HEK293T (cell line): ENCODE measurements at regions not wholly inside any gene's neighbourhood (a gene's known extent, or its start where the extent isn't known, plus 50 kb on each side); places are given as distances from the start of the nearest gene placed in this dataset.

Experiments used
- CTCF ChIA-PET: fragments of 350-600 bp; formaldehyde crosslinking; extraction: SDS; loops from one replicate; lab custom pipeline; 2021; ENCODE audit warnings: antibody characterized with exemption, inconsistent platforms; lab: Yijun Ruan, JAX
- POLR2A ChIA-PET: fragments of 350-600 bp; formaldehyde crosslinking; extraction: SDS; loops from one replicate; lab custom pipeline; 2020; ENCODE audit warnings: antibody characterized with exemption, inconsistent platforms; lab: Yijun Ruan, JAX
- DNase-seq: peaks from one replicate; pipeline ENCODE4 v3.0.0; 2012; ENCODE audit warnings: mixed read lengths; ENCODE audit errors: extremely low spot score
- ARNT ChIP-seq: fragments of 450-650 bp; IDR thresholded peaks from 2 replicates; pipeline ENCODE4 v1.6.1; 2017; ENCODE audit warnings: mild to moderate bottlenecking
- BHLHE40 ChIP-seq: fragments of 450-650 bp; IDR thresholded peaks from 2 replicates; pipeline ENCODE4 v1.6.1; 2016; ENCODE audit warnings: mild to moderate bottlenecking, moderate library complexity, borderline replicate concordance
- CTBP1 ChIP-seq: fragments of 450-650 bp; IDR thresholded peaks from 2 replicates; pipeline ENCODE4 v1.6.1; 2016; ENCODE audit warnings: borderline replicate concordance
- ELF4 ChIP-seq: fragments of 450-650 bp; IDR thresholded peaks from 2 replicates; pipeline ENCODE4 v1.6.1; 2017; ENCODE audit warnings: antibody characterized with exemption
- FOXA1 ChIP-seq: fragments of 450-650 bp; IDR thresholded peaks from 2 replicates; pipeline ENCODE4 v1.6.1; 2016; ENCODE audit warnings: mild to moderate bottlenecking
- FOXK2 ChIP-seq: fragments of 450-650 bp; IDR thresholded peaks from 2 replicates; pipeline ENCODE4 v1.6.1; 2016; ENCODE audit warnings: mild to moderate bottlenecking
- FOXM1 ChIP-seq: fragments of 450-650 bp; IDR thresholded peaks from 2 replicates; pipeline ENCODE4 v1.6.1; 2017; ENCODE audit warnings: mild to moderate bottlenecking, borderline replicate concordance
- HDGF ChIP-seq: fragments of 450-650 bp; IDR thresholded peaks from 2 replicates; pipeline ENCODE4 v1.6.1; 2017; ENCODE audit warnings: antibody characterized with exemption, borderline replicate concordance
- L3MBTL2 ChIP-seq: fragments of 450-650 bp; conservative IDR thresholded peaks from 2 replicates; pipeline ENCODE4 v1.6.1; 2016; ENCODE audit warnings: mild to moderate bottlenecking
- LEF1 ChIP-seq: fragments of 450-650 bp; IDR thresholded peaks from 2 replicates; pipeline ENCODE4 v1.6.1; 2017; ENCODE audit warnings: mild to moderate bottlenecking, borderline replicate concordance
- NFRKB ChIP-seq: fragments of 450-650 bp; IDR thresholded peaks from 2 replicates; pipeline ENCODE4 v1.6.1; 2016; ENCODE audit warnings: mild to moderate bottlenecking, moderate library complexity
- SP1 ChIP-seq: fragments of 450-650 bp; IDR thresholded peaks from 2 replicates; pipeline ENCODE4 v1.6.1; 2017
- SUZ12 ChIP-seq: fragments of 450-650 bp; IDR thresholded peaks from 2 replicates; pipeline ENCODE4 v1.6.1; 2016; ENCODE audit warnings: mild to moderate bottlenecking
- TARDBP ChIP-seq: fragments of 450-650 bp; IDR thresholded peaks from 2 replicates; pipeline ENCODE4 v1.6.1; 2016
- ZNF384 ChIP-seq: fragments of 450-650 bp; IDR thresholded peaks from 2 replicates; pipeline ENCODE4 v1.6.1; 2016
- TF ChIP-seq, protein P1 (sequence below): fragments of 450-650 bp; IDR thresholded peaks from 2 replicates; pipeline ENCODE4 v1.6.1; 2016

DNA sequence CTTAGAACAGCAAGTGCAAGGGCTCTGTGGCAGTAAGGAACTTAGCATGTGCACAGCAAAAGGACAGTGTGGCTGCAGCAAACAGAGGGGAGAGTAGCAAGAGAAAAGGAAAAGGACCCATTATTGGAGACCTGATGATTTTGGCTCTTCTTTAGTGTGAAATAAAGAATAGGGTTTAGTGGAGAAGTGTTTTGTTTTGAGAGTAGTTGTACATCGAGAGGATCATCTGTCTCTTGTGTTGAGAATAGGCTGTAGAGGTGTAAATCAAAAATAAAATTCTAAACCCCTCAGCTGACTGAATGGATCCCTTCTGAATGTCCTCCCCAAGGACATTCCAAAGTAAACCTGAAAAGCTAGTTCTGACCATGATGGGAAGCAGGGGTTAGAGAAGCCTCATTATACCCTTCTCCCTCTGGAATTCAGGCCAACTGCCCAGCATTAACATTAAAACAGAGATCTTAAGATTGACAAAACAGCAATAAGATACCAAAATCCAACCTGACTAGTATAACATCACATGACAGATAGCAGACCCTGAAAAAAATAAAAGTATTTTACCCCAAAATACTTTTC lies 73.6 kb upstream of the OBI1 start:
- ChIA-PET POLR2A (no interaction called here), CTCF (no interaction called here)
- no peak for DNase-seq
- TF ChIP-seq, protein P1, sequence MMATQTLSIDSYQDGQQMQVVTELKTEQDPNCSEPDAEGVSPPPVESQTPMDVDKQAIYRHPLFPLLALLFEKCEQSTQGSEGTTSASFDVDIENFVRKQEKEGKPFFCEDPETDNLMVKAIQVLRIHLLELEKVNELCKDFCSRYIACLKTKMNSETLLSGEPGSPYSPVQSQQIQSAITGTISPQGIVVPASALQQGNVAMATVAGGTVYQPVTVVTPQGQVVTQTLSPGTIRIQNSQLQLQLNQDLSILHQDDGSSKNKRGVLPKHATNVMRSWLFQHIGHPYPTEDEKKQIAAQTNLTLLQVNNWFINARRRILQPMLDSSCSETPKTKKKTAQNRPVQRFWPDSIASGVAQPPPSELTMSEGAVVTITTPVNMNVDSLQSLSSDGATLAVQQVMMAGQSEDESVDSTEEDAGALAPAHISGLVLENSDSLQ = no peak
- TF ChIP-seq FOXM1 (no peak), SUZ12 (no peak), TARDBP (no peak), HDGF (no peak), ARNT (no peak), LEF1 (no peak), FOXK2 (no peak), SP1 (no peak), ELF4 (no peak), CTBP1 (no peak), ZNF384 (no peak), FOXA1 (no peak), BHLHE40 (no peak), L3MBTL2 (no peak), NFRKB (no peak)

DNA sequence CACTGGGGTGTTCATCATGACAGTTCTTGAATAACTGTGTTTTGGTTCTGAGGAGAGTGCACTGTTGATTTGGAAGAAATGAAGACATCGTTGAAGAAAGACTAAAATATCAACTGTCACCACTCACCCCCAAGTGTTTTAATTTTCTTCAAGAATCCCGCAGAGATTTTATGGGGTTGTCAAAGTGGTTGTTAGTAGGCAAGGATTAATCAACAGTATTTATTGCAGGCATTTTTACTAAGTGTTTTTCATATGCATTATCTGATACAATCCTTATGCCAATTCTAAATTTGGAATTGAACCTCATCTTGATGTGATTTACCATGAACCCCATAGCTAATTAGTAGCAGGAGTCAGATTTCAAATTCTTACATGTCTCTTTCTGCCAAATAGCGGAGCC lies 63.7 kb upstream of the OBI1 start:
- no peak for TF ChIP-seq FOXK2
- TF ChIP-seq, protein P1 = peak; percentile 89
- POLR2A ChIA-PET = no interaction called here
- CTCF ChIA-PET = no interaction called here
- no peak for DNase-seq

DNA sequence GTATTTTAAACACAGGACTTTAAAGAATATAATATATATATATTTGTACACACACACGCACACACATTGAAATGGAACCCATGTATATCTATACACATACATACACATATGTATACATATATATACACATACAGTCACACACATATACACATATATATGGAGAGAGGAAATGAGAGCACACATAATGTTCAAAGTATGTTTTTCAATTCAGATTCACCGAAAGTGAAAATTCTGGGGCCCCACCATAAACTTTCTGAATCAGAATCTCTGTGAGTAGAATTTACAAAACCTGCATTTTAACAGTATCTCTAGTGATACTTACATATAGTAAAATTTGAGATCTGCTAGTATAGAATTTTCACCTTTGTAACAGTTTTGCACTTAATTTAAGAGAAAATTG lies 60.4 kb upstream of the OBI1 start:
- TF ChIP-seq BHLHE40 = no peak
- no peak for TF ChIP-seq SUZ12
- TF ChIP-seq FOXK2 = no peak
- TF ChIP-seq FOXM1 = no peak
- TF ChIP-seq FOXA1 = no peak
- no peak for TF ChIP-seq LEF1
- TF ChIP-seq, protein P1 = no peak
- TF ChIP-seq NFRKB = no peak
- TF ChIP-seq CTBP1 = no peak
- TF ChIP-seq HDGF = no peak
- CTCF ChIA-PET = interaction anchor here (0.8 kb wide), 1 partner anchor 10 kb away, joined by 3 read pairs; no protein-coding TSS in a partner anchor
- POLR2A ChIA-PET = no interaction called here
- no peak for DNase-seq

DNA sequence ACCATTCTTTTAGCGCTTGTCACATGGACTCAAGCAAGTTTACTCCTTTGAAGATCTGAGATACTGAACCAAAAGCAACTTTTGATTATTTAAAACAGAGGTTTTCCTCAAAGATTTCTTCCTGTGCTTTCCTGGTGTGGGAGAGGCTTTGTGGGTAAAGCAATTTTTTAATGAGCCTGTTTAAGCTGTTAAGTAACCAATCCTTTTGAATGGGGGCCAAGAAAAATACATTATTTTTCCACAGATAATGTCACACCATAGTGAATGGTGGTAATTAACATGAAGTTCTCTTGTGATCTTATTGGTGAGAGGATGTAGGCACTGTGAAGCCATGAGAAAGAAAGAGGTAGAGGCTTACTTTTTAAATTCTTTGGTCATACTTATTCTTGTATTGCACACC lies 55.8 kb upstream of the OBI1 start:
- ChIA-PET POLR2A (no interaction called here), CTCF (no interaction called here)
- TF ChIP-seq LEF1 (no peak), FOXK2 (no peak), TARDBP (no peak), SP1 (no peak), ZNF384 (no peak), BHLHE40 (no peak), CTBP1 (no peak)
- TF ChIP-seq, protein P1 = no peak
- DNase-seq = no peak

DNA sequence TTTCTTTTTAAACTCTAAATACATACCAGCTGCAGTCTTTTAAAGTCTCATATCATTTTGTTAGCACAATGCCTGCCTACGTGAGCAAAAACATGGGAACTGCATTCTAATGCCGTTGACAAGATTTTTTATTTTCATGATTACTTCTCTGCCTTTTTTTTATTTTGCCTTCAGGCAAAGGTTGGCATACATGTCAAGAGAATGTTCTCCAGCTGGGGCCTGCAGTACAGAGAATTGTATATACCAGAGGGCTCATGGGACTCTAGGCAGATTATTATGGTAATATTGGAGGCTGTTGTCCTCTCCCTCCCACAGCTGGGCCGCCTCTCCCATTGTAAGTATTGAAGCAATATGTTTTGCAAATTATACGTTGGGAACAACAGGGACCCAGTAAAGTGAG lies 53.9 kb upstream of the OBI1 start:
- POLR2A ChIA-PET = no interaction called here

More for the DNA sequence above, 53.9 kb upstream of the OBI1 start:
- CTCF ChIA-PET = no interaction called here
- no peak for DNase-seq
- TF ChIP-seq SP1 (no peak), FOXK2 (no peak), NFRKB (no peak), ZNF384 (no peak), TARDBP (no peak), HDGF (no peak), ELF4 (no peak), L3MBTL2 (no peak), ARNT (no peak), LEF1 (no peak)
- TF ChIP-seq, protein P1 = no peak
